Stimulated activated CD4-positive, alpha-beta T cell treated with anti-CD3 and anti-CD28 coated beads, Interleukin-4, amount 100 ng/mL, for 1 hour (primary cell): ENCODE measurements at regions not wholly inside any gene's neighbourhood (a gene's known extent, or its start where the extent isn't known, plus 50 kb on each side); places are given as distances from the start of the nearest gene placed in this dataset.

Experiments
- DNase-seq: peaks from one replicate; pipeline ENCODE4 v3.0.0-alpha.2; 2020

DNA sequence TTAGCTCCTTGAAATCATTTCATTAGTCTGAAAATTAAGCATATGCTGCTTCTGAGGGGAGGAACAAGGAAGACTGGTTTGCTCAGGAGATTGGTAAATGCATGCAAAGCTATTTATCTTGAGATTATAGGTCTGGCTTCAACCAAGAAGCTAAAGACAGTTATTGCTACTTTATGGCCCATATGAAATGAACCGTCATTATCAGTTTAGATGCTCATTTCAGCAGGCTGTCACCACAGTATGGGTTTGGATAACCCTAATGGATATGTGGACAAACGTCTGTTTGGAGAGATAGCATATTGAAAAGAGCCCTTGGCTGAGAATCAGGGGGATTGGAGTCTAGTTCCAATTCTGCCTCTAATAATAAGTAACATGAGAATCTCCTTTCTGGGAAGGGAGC lies 922.6 kb downstream of the TUSC7 start:
- no peak for DNase-seq

DNA sequence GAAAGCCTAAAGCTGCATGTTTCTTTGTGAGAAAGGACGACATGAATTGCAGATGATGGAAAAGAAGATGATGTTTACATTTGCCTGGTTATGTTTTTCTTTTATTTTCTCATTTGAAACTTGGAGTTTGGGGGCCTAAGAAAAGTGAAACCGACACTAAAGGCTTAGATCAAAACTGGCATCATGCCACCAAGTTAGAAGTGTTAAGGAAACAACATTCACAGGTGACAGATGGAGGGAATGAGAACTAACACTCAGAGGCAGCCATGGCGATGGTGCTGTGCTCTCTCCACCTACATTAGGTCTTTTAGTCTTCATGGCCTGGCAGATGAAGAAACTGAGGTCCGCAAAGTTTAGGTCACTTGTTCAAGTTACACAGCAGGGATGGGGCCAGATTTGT lies 923.6 kb downstream of the TUSC7 start:
- no peak for DNase-seq

- DNase-seq, result no peak
Measured at GRCh38 chr3:117637666-117638065, 928.1 kb downstream of the TUSC7 start.

GRCh38 chr3:117644203-117644602 lies 934.6 kb downstream of the TUSC7 start:
- DNase-seq, result no peak

DNA sequence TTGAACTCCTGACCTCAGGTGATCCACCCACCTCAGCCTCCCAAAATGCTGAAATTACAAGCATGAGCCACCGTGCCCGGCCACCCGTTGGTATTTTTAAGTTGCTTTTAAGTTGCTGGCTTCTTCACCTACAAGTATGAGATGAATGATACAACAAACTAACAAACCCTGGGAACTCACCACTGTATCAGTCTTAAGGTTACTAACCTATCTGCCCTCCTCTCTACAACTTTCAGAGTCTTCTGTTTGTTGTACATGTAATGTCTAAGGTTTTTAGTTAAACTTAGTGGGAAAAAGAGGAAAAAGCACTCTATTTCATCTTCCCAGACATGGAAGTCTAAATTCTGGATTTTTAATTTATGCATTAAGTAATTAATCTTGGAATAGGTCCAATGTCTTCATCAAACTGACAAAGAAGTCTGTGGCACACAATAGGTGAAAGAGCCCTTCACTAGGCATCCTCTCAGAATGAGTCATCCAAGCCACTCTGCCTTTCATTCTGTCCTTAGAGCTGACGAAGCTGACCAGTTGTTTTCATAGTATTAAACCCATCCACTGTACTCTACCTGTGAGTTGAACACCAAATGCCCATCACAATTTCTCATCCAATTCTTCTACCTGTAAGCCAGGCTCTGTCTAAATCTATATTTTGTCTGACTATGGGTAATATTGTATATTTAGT lies 936.1 kb downstream of the TUSC7 start:
- no peak for DNase-seq

DNA sequence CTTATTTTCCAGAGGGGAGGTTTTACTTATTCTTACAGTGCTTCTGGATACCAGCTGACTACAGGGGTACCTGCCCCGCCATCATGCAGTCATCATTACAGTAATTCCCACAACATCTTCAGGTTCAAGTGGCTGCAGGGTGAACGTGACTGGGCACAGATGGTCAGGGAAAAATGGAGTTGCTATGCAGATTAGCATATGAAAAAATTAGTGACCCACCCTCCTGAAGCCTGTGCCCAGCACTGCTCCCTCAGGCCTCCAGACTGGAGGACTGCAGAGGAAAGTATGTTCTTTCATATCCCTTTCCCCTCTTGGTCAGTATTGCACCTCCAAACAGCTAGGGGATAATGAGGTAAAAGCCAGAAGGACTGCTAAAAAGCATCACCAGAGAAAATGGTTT lies 937.9 kb downstream of the TUSC7 start:
- no peak for DNase-seq

DNA sequence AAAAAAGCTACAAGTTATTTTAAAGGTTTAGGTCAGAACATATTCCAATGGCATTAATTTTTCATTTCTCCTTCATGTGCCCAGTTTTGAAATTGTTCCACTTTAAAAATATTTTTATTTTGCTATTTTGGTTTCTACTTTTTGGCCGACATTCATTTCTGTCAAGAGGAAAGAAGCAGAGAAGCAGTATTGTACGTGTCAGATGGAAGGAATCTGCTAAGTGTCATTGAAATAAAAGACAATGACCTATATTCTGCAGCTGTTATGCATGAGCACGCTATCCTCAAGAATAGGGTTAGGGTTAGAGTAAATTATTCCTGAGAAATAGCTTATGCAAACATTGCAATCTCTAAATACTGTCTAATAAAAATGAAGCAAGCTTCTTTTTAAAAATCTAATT lies 941.7 kb downstream of the TUSC7 start:
- DNase-seq, result no peak

GRCh38 chr3:117656391-117656790 lies 946.8 kb downstream of the TUSC7 start:
- no peak for DNase-seq

DNA sequence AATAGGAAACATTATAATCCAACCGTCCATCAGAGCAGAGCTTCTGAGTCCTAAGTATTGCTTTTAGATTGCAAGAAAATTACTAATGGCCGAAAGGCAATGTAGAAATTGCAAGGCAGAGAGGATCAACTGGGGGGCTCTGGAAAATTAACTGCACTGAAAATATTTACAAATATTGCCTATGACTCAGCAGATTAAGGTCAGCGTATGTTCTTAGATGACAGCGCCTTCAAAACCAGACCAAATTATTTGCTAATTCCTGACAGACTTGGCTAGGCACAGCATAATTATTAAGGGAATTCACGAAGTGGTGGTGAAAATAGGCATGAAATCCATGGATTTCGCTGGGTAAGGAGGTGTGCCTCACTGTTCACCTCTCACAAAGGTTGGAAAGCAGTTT lies 947.7 kb downstream of the TUSC7 start:
- DNase-seq, result no peak

DNA sequence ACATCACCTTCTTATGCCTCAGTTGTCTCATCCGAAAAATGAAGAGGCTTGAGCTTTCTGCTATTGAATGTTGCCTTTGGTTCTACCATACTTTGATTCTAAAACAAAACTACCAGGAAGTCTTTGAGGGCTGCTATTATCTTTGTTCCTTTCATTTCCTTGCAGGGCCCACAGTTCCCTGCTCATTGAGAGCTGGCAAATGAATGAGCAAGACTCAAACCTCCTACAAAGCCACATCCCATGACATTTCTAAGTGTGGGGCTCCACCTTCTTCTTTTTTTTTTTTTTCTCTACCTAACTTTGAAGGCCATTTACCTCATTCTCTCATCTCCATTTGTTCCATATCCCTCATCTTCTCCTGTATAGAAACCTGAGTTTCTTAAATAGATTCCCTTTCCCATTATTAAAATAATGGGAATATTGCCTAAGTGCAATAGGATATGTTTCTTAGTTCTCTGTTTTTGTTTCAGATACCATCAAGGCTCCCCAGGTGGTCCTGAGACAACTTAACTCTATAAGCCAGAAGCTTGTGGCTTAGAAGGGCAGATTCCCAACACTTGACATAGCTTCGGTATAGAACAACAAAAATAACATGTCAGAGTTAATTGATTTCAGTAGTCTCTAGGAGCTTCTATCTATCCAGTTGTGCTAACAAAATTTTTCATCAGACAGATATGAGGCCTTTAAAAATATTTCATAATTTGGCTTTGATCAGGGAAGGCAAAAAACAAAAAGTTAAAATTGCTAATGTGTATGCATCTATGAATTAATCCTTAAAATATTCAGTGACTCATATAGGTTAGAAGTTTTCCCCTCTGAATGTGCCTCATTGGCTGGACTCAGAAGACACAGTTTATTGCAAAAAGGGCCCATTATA lies 951.6 kb downstream of the TUSC7 start:
- DNase-seq, result no peak

- DNase-seq, result no peak
Measured at GRCh38 chr3:117661818-117662095, 952.2 kb downstream of the TUSC7 start.

GRCh38 chr3:117665296-117665695 lies 955.7 kb downstream of the TUSC7 start:
- no peak for DNase-seq

DNA sequence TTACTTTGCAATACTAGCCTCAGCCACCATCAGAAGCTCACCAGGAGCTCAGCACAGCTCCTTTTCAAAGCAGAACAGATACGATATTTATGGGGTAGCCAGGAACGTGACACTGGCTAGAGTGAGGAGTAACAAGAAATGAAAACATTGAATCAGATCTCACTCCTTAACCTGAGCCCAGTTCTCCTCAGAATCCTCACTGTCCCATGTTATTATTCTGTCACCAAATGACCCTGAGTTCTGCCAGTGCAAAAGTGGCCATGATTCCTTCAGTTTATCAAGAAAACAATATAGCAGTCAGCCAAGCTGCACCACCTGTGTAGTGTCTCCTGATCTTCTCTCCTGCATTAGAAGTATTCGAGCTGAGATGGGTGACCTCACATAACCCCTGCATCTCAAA lies 956.7 kb downstream of the TUSC7 start:
- no peak for DNase-seq

DNA sequence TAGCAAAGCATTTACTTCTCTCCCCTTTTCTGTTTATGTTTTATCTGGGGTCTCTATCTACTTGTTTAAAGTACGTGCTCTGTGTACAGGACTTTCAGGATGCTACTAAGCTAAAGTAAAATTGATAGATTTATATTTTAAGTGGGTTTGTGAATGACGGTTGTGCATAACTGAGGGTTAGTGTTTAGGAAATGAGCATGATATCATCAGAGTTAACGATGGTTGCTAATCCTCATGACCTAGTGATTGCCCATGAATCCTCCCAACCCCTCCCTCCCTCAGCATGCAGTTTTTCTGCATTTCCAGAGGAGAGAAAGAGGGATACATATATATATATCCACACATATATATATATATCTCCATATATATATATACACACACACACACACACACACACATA lies 957.2 kb downstream of the TUSC7 start:
- DNase-seq, result no peak

DNA sequence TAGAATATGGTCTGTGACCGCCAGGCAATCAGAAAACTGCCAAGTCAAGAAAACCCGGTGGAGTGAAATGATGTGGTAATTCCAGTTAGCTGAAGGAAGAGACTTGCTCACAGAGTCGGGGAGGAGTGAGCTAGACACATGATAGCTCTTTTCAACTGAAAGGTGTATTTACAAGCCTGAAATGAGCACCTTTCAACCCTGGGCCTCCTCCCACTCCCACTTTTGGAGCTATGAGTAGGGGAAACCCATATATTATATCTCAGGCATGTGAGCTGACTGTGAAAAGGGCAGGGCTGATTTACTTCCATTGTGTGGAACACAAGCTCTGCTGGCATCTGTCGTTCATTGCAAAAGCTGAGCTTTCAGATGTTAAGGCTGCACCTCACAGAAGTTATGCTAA lies 960.2 kb downstream of the TUSC7 start:
- DNase-seq, result no peak

GRCh38 chr3:117671722-117672318 lies 962.2 kb downstream of the TUSC7 start:
- no peak for DNase-seq

- DNase-seq, result no peak
Measured at GRCh38 chr3:117674321-117674720, 964.7 kb downstream of the TUSC7 start.

- no peak for DNase-seq
Measured at GRCh38 chr3:117681619-117682018, 972.0 kb downstream of the TUSC7 start.

DNA sequence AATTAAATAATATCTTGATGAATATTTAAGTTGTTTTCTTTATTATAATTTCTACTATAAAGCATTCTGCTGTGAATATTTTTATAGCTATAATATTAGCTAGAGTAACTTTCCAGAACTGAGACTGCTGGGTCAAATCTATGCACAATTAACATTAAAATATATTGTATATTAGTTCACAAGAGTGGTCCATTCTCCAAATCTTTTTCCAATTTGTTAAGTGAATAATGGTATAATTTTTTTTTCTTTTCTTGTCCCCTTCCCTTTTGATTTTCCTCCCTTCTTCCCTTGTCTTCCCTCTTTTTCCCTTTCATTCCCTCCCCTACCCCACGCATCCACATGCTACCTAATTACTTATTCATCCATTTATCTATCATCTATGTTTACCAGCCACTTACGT lies 977.5 kb downstream of the TUSC7 start:
- DNase-seq, result no peak

DNA sequence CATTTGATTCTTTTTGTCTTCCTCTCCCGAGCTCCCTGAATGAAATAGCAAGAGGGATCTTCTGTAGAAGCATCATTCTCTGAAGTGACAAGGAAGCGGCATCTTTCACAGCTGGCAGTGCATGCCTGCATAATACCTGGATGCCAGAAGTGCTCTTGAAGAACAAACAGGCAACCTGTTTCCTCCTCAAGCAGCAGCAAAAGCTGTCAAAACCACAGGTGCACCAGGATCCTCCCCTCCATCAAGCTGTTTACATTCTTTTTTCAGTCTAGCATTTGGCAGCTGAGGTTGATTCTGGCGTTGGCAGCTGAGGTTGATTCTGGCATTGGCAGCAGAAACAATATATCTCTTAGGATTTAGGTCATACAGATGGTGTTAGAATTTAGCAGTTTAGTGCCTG lies 979.0 kb downstream of the TUSC7 start:
- DNase-seq, result no peak

GRCh38 chr3:117691526-117691925 lies 981.9 kb downstream of the TUSC7 start:
- DNase-seq, result no peak

GRCh38 chr3:117692416-117692995 lies 982.9 kb downstream of the TUSC7 start:
- no peak for DNase-seq

- no peak for DNase-seq
Measured at GRCh38 chr3:117695321-117695720, 985.7 kb downstream of the TUSC7 start.
